K562 (cell line): ENCODE measurements at regions not wholly inside any gene's neighbourhood (a gene's known extent, or its start where the extent isn't known, plus 50 kb on each side); places are given as distances from the start of the nearest gene placed in this dataset.

Experiments used
- ATAC-seq: fragments of 200-7000 bp; cut with Tn5 transposase; 3 replicates; pipeline ENCODE4 v1.9.1; 2020; ENCODE audit warnings: moderate library complexity
- BruUV-seq: library from RNA; stranded (reverse); fragments of 400-500 nt; replicated peaks from 2 replicates; lab custom pipeline; 2021; lab: Mats Ljungman, UMichigan
- CTCF ChIA-PET: fragments of 300-600 bp; formaldehyde crosslinking; extraction: SDS; loops from one replicate; lab custom pipeline; 2021; ENCODE audit warnings: low intra/inter-chr PET ratio; lab: Yijun Ruan, JAX
- POLR2A ChIA-PET: fragments of 300-600, 350-650 bp; sonication (Branson Sonifier 250); formaldehyde crosslinking; extraction: SDS; loops from one replicate; lab custom pipeline; 2021; ENCODE audit warnings: antibody characterized with exemption, inconsistent platforms; lab: Yijun Ruan, JAX
- DNase-seq, 4 experiments: peaks; one replicate each; pipeline versions ENCODE4 v3.0.0 to v3.0.0-alpha.2; 2011 to 2018; ENCODE audit warnings: low spot score in 3 of 4, mixed read lengths in 3 of 4; ENCODE audit errors: extremely low read depth in 1 of 4
- FAIRE-seq: peaks from 2 replicates; lab custom pipeline; 2011; peaks lifted over from hg19 to GRCh38; lab: Jason Lieb, UNC
- H2AFZ ChIP-seq: 2 replicates; pipeline ENCODE4 v1.6.0; 2011; ENCODE audit warnings: low read depth, low read length, control low read depth, inconsistent platforms
- H3K27ac ChIP-seq: fragments of 200-600 bp; 3 replicates; pipeline ENCODE4 v1.8.0; 2011; ENCODE audit warnings: low read depth, mild to moderate bottlenecking, control low read depth, inconsistent platforms, low read length, moderate library complexity, mixed read lengths; ENCODE audit errors: extremely low read depth
- H3K27me3 ChIP-seq, 2 experiments: fragments of 300-600 bp in 1 of 2; 2 replicates in 1 of 2; 3 replicates in 1 of 2; pipeline versions ENCODE4 v1.6.0 to v1.8.0; 2011; ENCODE audit warnings: inconsistent platforms in 2 of 2, low read length in 2 of 2, mild to moderate bottlenecking in 1 of 2, mixed read lengths in 1 of 2, moderate library complexity in 1 of 2; ENCODE audit not compliant: control insufficient read depth in 2 of 2, insufficient read depth in 2 of 2
- H3K36me3 ChIP-seq: fragments of 300-600 bp; 3 replicates; pipeline ENCODE4 v1.8.0; 2011; ENCODE audit warnings: mild to moderate bottlenecking, low read length, inconsistent platforms; ENCODE audit not compliant: control insufficient read depth, insufficient read depth
- H3K4me1 ChIP-seq, 2 experiments: fragments of 200-600 bp in 1 of 2; replicated peaks in 1 of 2; 2 replicates in 1 of 2; 3 replicates in 1 of 2; pipeline versions ENCODE4 v1.5.1 to v1.8.0; 2011; ENCODE audit warnings: inconsistent platforms in 2 of 2, low read length in 2 of 2, mild to moderate bottlenecking in 1 of 2, mixed read lengths in 1 of 2, moderate library complexity in 1 of 2; ENCODE audit not compliant: control insufficient read depth in 2 of 2, insufficient read depth in 2 of 2
- H3K4me2 ChIP-seq: 2 replicates; pipeline ENCODE4 v1.6.1; 2011; ENCODE audit warnings: low read length, control low read depth, inconsistent platforms, mixed read lengths; ENCODE audit not compliant: insufficient read depth
- H3K4me3 ChIP-seq: fragments of 200-600 bp; sonication (generic), shearing (Covaris generic); 2 replicates; pipeline ENCODE4 v1.5.1; 2016; ENCODE audit warnings: control low read depth, inconsistent platforms
- H3K79me2 ChIP-seq: fragments of 200-600 bp; 3 replicates; pipeline ENCODE4 v1.8.0; 2011; ENCODE audit warnings: low read length, inconsistent platforms; ENCODE audit not compliant: control insufficient read depth, insufficient read depth
- H3K9ac ChIP-seq, 2 experiments: 2 replicates each; pipeline versions ENCODE4 v1.6.0 to v1.6.1; 2011; ENCODE audit warnings: low read depth in 2 of 2, low read length in 2 of 2, control low read depth in 1 of 2, inconsistent platforms in 1 of 2, mild to moderate bottlenecking in 1 of 2, mixed read lengths in 1 of 2; ENCODE audit not compliant: insufficient read depth in 1 of 2
- H3K9me1 ChIP-seq: one replicate; pipeline ENCODE4 v1.6.0; 2011; ENCODE audit warnings: inconsistent platforms, mild to moderate bottlenecking, low read length, moderate library complexity; ENCODE audit not compliant: control insufficient read depth, insufficient read depth
- H3K9me3 ChIP-seq: replicated peaks from 2 replicates; pipeline ENCODE4 v1.5.1; 2011; ENCODE audit warnings: low read depth, low read length, inconsistent platforms; ENCODE audit not compliant: control insufficient read depth, insufficient read depth
- H4K20me1 ChIP-seq: replicated peaks from 2 replicates; pipeline ENCODE4 v1.6.1; 2011; ENCODE audit warnings: low read length, inconsistent platforms, mixed read lengths; ENCODE audit not compliant: control insufficient read depth, insufficient read depth
- BRCA1 ChIP-seq, 2 experiments: fragments of 450-650 bp in 1 of 2; sonication (generic) in 1 of 2; formaldehyde crosslinking in 1 of 2; IDR thresholded peaks; 2 replicates each; pipeline versions ENCODE4 v1.5.0 to v1.6.1; 2017 to 2020; ENCODE audit warnings: mild to moderate bottlenecking in 1 of 2, missing genetic modification reagents in 1 of 2
- CBFB ChIP-seq: sonication (generic); formaldehyde crosslinking; IDR thresholded peaks from 2 replicates; pipeline ENCODE4 v1.4.0; 2020; ENCODE audit warnings: mild to moderate bottlenecking, missing genetic modification reagents
- CHD2 ChIP-seq: IDR thresholded peaks from 2 replicates; pipeline ENCODE4 v1.6.1; 2011; ENCODE audit warnings: low read depth, low read length
- DDX20 ChIP-seq: fragments of 450-650 bp; IDR thresholded peaks from 2 replicates; pipeline ENCODE4 v1.6.1; 2016; ENCODE audit warnings: missing genetic modification characterization, low read depth, mild to moderate bottlenecking, missing compliant biosample characterization, moderate library complexity
- E2F3 ChIP-seq: fragments of 250-450 bp; sonication (Bioruptor Pico); IDR thresholded peaks from 2 replicates; pipeline ENCODE4 v1.4.0; 2020; ENCODE audit warnings: mild to moderate bottlenecking
- ETV5 ChIP-seq: sonication (generic); formaldehyde crosslinking; IDR thresholded peaks from 2 replicates; pipeline ENCODE4 v1.4.0; 2020; ENCODE audit warnings: low read depth, mild to moderate bottlenecking, missing genetic modification reagents
- FOXA3 ChIP-seq, 2 experiments: fragments of 450-650 bp in 1 of 2; sonication (generic) in 1 of 2; formaldehyde crosslinking; IDR thresholded peaks in 1 of 2; conservative IDR thresholded peaks in 1 of 2; 2 replicates each; pipeline versions ENCODE4 v1.4.0 to v1.8.0; 2020 to 2022; ENCODE audit warnings: mild to moderate bottlenecking in 2 of 2, missing genetic modification reagents in 1 of 2
- POLR2B ChIP-seq: fragments of 450-650 bp; IDR thresholded peaks from 2 replicates; pipeline ENCODE4 v1.6.1; 2018; ENCODE audit warnings: low read depth; ENCODE audit not compliant: partially characterized antibody
- PTTG1 ChIP-seq: fragments of 450-650 bp; IDR thresholded peaks from 2 replicates; pipeline ENCODE4 v1.6.1; 2016; ENCODE audit warnings: low read depth, mild to moderate bottlenecking, missing genetic modification characterization, missing compliant biosample characterization
- SAP30 ChIP-seq: fragments of 200-600 bp; sonication (generic); IDR thresholded peaks from 2 replicates; pipeline ENCODE4 v1.6.1; 2012; ENCODE audit warnings: borderline replicate concordance, low read depth, mild to moderate bottlenecking, moderate library complexity, low read length, control low read depth, inconsistent platforms; ENCODE audit not compliant: insufficient read depth, poor library complexity, severe bottlenecking
- SNRNP70 ChIP-seq: fragments of 200-400 bp; formaldehyde crosslinking; optimal IDR thresholded peaks from 2 replicates; pipeline ENCODE3; 2017; ENCODE audit warnings: low read depth, low read length
- TFAM ChIP-seq: fragments of 250-450 bp; sonication (Bioruptor Pico); conservative IDR thresholded peaks from 2 replicates; pipeline ENCODE4 v1.5.0; 2021; ENCODE audit warnings: mild to moderate bottlenecking, moderate library complexity
- XRCC5 ChIP-seq: fragments of 200-400 bp; formaldehyde crosslinking; IDR thresholded peaks from 2 replicates; pipeline ENCODE4 v1.6.1; 2017; ENCODE audit warnings: low read depth, mild to moderate bottlenecking, low read length
- ZNF217 ChIP-seq: sonication (generic); formaldehyde crosslinking; IDR thresholded peaks from 2 replicates; pipeline ENCODE4 v1.8.0; 2022; ENCODE audit warnings: mild to moderate bottlenecking, missing genetic modification reagents
- ZNF408 ChIP-seq: fragments of 250-450 bp; sonication (Bioruptor Pico); IDR thresholded peaks from 2 replicates; pipeline ENCODE4 v1.4.0; 2020; ENCODE audit warnings: low read depth, mild to moderate bottlenecking, moderate library complexity
- ZNF584 ChIP-seq: fragments of 200-800 bp; sonication (Bioruptor generic); IDR thresholded peaks from 2 replicates; pipeline ENCODE4 v1.6.1; 2016; ENCODE audit warnings: low read depth, mild to moderate bottlenecking, missing genetic modification characterization, missing compliant biosample characterization
- ZNF655 ChIP-seq: fragments of 250-450 bp; sonication (Bioruptor Pico); IDR thresholded peaks from 2 replicates; pipeline ENCODE4 v1.5.0; 2021
- WGBS: fragments of 100-300 bp; shearing (Covaris generic); methylation state at CpG from one replicate; pipeline ENCODE4 v1.1.6; 2016; ENCODE audit warnings: low coverage, mixed read lengths; ENCODE audit not compliant: insufficient coverage; ENCODE audit errors: missing lambda C conversion rate; 5-methylcytosine and 5-hydroxymethylcytosine counted together
- in situ Hi-C: fragments of 300-500 bp; cut with MboI; formaldehyde crosslinking; loops from 4 replicates; pipeline ENCODE4 v1.15.0; 2018; ENCODE audit warnings: inconsistent platforms, mixed read lengths
- intact Hi-C: fragments of 100-400 bp; cut with micrococcal nuclease; formaldehyde crosslinking; loops from 2 replicates; pipeline ENCODE4 v1.14.2; 2022
- TF ChIP-seq, protein P1 (sequence below): fragments of 450-650 bp; formaldehyde crosslinking; IDR thresholded peaks from 2 replicates; pipeline ENCODE4 v1.4.0; 2020; ENCODE audit warnings: mild to moderate bottlenecking

- H3K4me1 ChIP-seq = no peaks in the 10 kb centered on the region
- no peaks in the 10 kb centered on the region for H4K20me1 ChIP-seq
- POLR2A ChIA-PET = no interaction called here
- TF ChIP-seq CBFB (CRISPR knock-in tag) (no peak), SAP30 (no peak), BRCA1 (IDR thresholded peaks at IDR 0.05) (no peak), BRCA1 (CRISPR knock-in tag; IDR thresholded peaks at IDR 0.05) (no peak), CHD2 (no peak), PTTG1 (no peak), ZNF584 (CRISPR knock-in tag) (no peak), E2F3 (CRISPR knock-in tag) (no peak), FOXA3 (CRISPR knock-in tag; conservative IDR thresholded peaks at IDR 0.05 in 1 of 2, IDR thresholded peaks at IDR 0.05 in 1 of 2) (no peak), DDX20 (tag) (no peak), ZNF217 (CRISPR knock-in tag) (no peak), POLR2B (no peak), TFAM (CRISPR knock-in tag) (no peak), ZNF655 (CRISPR knock-in tag) (no peak), ZNF408 (no peak), SNRNP70 (no peak), ETV5 (CRISPR knock-in tag) (no peak), XRCC5 (no peak)
- TF ChIP-seq, protein P1, sequence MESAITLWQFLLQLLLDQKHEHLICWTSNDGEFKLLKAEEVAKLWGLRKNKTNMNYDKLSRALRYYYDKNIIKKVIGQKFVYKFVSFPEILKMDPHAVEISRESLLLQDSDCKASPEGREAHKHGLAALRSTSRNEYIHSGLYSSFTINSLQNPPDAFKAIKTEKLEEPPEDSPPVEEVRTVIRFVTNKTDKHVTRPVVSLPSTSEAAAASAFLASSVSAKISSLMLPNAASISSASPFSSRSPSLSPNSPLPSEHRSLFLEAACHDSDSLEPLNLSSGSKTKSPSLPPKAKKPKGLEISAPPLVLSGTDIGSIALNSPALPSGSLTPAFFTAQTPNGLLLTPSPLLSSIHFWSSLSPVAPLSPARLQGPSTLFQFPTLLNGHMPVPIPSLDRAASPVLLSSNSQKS = no peak
- CTCF ChIA-PET = no interaction called here
- H3K9me3 ChIP-seq = no peaks in the 10 kb centered on the region
- H3K79me2 ChIP-seq = no peaks in the 10 kb centered on the region
- 7% methylated on average over 1 of the region's 1 CpG for WGBS
- H3K27me3 ChIP-seq = no peaks in the 10 kb centered on the region
- H3K36me3 ChIP-seq = no peaks in the 10 kb centered on the region
- no peak overlapping the region for H3K4me2 ChIP-seq
- H2AFZ ChIP-seq = no peak overlapping the region
- H3K4me3 ChIP-seq = no peak overlapping the region
- intact Hi-C loops (no loop called here), in situ Hi-C loops (no loop called here)
- FAIRE-seq (no peak), DNase-seq (no peak), ATAC-seq (no peak)
- no peak overlapping the region for H3K9ac ChIP-seq
- no peaks in the 10 kb centered on the region for H3K9me1 ChIP-seq
- no TSS peak for BruUV-seq
- no peak overlapping the region for H3K27ac ChIP-seq
These were observed 309.3 kb upstream of the PIK3C3 start for GRCh38 chr18:41645589-41646360.
